ENCODE measurements at regions not wholly inside any gene's neighbourhood (a gene's known extent, or its start where the extent isn't known, plus 50 kb on each side); places are given as distances from the start of the nearest gene placed in this dataset.

DNA sequence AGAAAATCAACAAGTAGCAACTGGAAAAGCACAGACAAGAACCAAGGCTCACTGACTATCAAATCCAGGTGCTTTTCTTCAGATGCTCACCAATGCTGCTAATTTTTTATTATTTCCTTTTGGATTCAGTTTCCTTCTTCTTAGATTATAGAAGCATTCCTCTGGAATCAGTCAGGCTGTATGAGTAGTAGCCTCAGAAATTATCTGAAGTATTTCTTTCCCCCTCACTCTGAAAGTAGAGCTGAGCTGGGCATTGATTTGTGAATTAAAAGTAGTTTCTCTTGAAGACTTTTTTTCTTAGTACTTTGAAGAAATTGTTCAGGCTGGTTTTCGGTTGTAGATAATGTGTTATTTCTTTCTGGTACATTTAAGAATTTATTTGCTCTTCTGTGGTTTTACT lies 273.7 kb downstream of the NOL4 start:
- FAIRE-seq, result no peak

DNA sequence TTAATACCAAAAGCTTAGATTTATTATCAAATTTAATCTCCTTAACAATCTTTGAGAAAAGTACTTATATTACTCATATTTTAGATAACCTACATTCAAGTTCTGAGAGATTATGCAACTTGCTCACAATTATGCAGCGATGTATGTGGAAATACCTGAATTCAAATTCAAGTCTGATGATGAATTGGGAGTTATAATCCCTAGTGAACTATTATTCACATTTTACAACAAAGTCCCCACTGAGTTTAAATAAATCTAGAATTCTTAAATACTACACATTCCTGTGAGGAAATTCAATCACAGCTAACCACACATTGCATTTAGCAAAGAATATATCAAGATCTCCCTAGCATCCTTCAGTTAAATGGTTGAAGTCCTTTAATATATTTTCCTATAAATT lies 278.4 kb downstream of the NOL4 start:
- no peak for FAIRE-seq

DNA sequence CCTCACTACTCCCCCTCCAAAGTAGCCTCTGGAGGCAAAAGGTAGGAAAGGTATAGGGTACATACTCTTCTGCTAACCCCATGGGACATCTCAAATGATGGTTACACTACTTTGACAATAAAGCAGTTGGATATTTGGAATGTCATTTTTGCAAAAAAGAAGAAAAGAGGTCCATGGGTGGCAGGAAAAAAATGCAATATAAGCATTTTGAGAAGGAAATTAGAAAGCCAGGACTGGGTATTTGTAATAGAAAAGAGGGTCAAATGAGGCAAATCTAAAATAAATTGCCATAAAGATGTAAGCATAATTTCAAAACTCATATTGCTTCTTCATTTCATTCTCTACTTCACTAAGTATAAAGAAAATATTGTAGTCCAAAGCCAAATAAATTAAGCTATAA lies 280.2 kb downstream of the NOL4 start:
- FAIRE-seq, result no peak

DNA sequence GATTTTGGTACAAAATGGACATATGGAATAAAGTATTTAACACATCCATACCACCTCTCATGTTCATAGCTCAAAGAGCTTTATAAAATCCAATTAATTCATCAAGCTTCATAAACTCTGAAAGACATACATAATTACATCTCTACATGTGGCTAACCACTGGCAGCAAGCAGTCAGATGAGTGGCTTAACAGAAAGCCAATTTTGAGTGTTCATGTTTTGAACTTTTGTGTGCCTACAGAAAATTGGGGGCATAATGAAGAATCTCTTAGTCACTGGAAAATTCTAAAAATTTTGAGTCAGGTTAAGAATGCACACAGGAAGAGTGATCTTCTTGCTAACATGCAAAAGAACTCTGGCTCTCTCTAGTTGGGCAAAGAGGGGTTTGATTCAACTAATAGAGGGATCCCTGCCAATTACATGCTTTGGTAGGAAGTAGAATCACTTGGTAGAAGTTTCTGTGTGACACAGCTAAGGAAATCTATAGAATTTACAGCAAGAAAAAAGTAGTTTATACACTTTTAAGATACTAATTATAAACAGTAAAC lies 287.4 kb downstream of the NOL4 start:
- no peak for FAIRE-seq

DNA sequence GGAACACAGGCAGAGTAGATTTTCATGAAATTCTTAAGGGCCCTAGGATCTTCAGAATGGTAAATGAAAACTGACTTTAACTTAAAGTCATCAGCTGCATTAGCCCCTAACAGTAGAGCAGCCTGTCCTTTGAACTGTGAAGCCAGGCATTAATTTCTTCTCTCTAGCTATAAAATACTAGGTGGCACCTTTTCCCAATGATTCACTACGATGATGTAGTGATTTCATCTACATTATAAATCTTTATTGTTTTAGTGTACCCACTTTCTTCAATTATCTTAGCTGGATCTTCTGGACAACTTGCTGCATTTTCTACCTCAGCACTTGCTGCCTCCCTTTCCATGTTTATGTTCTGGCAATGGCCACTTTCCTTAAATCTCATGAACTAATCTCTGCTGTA lies 290.5 kb downstream of the NOL4 start:
- FAIRE-seq, result no peak

DNA sequence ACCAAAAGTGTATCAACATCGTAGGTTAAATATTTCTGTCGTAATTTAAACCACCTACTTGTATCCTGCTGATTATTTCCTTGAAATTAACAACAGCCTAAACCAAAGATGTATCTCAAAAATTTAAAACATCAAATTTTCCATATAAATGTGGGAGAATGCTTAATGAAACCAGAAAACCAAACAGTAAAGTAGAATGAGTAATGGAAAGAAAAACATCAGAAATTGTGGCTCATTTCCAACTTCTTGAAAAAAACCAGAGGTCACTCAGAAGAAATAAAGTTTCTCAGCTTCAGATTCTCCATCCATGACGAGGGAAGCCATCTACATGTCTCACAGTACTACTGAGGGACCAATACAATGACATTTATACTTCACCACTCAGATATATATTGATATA lies 296.5 kb downstream of the NOL4 start:
- no peak for FAIRE-seq

DNA sequence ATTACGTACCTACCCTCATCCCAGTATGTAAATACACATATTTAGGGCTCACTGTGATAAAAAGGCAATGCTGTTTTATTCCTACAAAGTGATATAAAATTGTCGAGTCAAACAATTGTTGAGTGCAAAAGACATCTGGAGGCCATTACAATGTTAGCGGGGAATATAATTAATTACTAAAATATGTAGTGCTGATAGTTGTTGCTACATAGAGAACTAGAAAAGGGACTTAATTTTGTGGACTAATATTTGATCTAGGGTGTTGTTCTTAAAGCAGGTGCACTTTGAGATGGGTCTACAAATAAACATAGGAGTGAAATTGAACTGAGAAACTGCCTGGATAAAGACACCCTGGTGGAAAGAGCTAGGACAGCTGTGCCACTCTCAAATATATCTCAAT lies 300.1 kb downstream of the NOL4 start:
- no peak for FAIRE-seq

DNA sequence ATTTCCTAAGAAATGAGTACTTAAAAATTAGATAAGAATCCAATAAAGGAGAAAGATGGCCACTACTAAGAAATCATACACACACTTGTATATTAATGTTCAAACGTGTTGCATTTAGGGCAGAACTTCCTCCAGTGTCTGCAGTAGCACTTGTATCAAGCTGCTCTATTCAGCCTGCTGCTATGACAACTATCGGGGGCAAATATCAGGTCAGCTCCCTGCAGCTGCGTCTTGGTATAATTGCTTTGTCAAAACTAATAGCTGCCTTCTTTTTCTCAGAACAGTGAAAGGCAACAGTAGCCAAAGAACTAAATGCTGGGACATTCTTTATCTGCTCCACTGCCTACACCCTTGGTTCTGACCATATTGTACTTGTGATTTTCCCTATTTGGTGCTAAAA lies 300.7 kb downstream of the NOL4 start:
- no peak for FAIRE-seq

DNA sequence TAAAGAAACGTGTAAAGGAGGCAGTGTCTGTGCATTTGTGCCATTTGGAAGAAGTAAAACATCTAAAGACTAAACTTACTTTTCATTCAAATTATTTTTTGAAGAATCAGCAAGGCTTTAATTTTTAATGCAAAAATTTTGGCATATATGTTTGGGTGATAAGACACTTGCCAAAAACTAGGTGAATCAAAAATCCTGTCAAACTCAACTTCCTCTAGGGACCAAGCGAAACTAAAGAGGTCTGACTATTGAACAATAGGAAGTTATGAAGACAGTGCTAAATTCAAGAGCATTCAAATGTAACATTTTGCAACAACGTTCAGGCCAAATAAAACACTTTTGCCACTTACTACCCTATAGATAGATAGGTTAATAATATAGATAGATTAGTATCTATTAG lies 306.1 kb downstream of the NOL4 start:
- no peak for FAIRE-seq

DNA sequence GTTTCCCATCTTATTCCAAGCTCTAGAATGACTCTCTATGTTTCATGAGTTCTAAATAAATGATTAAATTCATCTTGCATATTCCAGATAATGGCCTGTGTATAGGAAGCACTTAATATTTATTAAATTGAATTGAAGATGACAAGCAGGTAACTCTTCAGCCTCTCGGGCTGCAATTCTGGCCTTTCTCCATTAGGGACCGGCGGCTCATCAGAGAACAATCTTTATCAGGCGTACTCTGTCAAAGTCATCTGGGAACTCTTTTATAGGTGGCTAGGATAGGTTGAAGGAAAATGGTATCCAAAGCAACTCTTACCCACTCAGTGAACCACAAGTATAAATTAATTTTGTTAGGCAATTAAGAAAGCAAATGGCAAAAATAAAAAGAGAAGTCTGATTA lies 308.5 kb downstream of the NOL4 start:
- FAIRE-seq, result no peak

DNA sequence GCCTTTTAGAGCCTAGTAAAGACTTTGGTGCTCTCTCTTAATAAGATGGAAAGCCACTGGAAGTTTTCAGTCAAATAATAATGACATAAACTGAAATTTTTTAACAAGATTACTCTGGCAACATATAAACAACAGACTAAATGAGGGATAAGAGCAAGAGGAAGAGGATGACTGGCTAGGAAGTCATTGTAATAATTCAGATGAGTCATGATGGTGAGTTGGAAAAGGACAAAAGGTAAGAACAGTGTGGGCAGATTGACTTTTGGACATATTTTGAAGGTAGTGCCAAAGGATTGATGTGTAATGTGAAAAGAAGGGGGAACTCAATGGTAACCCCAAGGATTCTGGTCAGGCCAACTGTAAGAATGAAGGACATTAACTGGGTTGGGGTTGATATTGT lies 310.3 kb downstream of the NOL4 start:
- no peak for FAIRE-seq

DNA sequence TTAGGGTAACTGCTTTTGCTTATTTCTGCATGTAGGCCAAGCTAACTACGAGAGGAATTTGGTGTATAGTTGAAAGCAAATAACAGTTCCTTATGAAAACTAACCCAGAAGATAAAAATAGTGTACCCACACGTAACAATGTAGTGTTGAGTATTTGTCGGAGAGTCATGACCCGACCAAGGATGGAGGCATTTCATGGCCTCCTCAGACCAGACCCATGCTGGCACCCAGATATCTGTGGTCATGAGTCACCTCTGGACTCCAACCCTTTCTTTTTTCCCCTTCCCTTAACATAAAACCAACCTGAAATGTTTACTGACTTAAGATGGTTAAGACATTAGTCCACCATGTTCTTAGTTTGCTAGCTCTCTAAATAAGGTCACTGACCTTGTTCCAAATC lies 318.7 kb downstream of the NOL4 start:
- no peak for FAIRE-seq

DNA sequence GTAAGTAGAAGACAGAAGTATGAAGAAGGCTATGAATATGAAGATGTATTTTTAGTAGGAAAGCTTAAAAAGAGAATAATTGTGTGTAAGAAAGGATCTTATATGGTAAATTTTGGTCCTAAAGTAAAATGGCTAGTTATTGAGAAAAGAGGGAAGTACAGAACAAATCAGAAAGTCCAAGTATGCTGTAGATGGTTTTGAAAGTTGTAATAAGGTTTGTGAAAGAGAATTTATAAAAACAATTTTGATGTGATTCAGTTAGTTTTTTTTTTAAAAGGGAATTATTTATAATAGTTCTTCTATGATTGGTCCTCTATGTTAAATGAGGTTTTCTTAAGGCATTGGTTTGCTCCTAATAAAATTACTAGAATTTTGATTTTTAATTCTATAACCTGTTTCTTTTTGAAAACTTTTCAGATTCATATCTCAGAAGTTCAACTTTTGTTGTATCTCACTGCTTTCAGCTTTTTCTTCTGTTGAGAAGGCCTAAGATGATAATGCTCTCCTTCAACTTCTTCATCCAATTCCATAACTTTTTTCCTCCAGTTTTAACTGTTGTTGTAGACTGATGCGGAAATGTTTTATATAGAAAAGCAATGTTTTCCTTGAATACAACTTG lies 322.7 kb downstream of the NOL4 start:
- no peak for FAIRE-seq

DNA sequence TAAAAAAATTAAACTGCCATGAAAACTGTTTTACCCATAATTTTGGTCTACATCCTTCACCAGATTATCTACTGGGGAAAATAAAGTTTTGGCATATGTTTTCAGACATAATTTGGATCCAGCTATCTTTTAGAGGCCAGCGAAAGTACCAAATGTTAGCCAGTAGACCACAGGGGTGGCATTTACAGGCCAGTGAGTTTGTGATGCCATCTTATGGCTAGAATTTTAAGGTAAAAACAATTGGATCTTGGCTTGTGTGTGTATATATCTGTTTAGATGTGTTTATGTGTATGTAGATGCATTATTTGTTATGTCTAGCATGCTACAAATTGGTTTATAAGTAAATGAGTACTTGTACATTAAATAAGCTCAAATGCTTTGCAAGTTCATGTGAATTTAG lies 322.6 kb downstream of the ASXL3 start:
- FAIRE-seq, result no peak

DNA sequence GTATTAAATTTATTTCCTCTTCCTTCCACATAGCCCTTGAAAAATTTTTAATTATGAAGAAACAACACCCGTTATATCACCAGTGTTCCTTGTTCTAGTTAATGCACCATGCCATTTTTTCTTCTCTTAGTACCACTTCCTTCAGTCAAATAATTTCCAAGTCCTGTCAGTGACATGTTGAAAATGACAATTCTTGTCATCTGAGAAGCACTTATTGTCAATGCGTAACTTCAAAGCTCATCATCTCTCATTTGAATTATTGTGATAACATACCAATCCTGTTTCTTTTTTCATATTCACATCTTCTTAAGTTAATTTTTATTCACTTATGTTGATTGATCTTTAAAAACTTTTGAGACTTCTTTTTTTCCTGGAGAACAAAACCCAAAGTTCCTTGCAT lies 320.4 kb downstream of the ASXL3 start:
- FAIRE-seq, result no peak

DNA sequence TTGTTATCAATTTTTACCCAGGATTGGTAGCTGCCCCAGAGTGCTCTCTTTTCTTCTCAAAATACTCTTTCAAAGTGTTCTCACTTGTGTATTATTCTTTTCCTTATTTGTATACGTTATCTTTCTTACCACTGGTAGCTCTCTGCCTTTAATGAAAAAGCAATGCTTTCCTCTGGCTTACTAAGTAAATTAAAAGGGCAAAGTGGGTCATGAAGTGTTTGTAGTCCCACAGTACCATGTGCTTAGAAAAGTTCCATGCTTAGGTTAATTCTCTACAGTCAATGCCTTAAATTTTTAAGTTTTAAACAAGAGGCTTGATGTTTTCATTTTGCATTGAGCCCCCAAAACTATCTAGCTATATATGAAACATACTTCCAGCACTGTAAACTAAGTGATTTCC lies 300.2 kb downstream of the ASXL3 start:
- FAIRE-seq, result no peak

DNA sequence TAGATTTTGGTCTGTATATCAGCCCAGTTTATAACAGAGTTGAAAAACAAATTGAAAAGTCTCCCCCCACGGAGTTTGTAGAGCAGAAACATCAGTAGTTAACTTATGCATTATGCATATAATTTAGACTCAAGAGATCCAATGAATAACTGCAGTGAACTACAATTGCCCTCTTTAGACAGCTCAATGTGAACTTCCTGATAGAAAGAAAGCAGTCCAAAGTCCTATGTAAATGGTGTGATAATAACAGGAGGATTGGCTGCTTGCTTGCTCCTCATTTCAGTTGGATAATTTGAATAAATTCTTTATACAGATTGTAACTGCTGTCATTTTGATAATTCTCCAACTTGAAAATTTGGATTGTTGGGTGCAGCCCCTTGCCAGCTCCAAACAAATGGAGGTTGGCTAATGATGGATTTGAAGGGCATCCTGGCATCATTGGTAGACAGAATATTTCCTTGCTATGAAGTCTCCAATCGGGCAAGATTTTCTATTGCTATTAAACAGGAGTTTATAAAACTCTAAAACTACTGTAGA lies 297.1 kb downstream of the ASXL3 start:
- no peak for FAIRE-seq

DNA sequence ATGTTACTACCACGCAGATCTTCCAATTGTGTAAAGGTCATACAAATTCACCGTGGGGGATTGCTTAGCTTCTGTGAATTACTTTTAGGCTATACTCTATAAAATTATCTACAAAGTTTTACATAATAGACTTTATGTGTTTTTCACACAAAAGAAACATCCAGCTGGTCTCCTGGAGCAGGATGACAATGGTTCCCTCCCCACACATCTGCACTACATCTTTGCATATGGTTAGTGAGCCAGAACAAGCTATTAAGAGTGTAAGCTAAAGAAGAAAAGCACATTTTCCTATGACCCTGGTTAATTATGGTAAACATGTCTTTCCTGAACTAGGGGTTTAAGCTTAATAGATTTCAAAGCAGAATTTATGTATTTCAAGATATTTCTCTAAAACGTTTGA lies 295.1 kb downstream of the ASXL3 start:
- no peak for FAIRE-seq

DNA sequence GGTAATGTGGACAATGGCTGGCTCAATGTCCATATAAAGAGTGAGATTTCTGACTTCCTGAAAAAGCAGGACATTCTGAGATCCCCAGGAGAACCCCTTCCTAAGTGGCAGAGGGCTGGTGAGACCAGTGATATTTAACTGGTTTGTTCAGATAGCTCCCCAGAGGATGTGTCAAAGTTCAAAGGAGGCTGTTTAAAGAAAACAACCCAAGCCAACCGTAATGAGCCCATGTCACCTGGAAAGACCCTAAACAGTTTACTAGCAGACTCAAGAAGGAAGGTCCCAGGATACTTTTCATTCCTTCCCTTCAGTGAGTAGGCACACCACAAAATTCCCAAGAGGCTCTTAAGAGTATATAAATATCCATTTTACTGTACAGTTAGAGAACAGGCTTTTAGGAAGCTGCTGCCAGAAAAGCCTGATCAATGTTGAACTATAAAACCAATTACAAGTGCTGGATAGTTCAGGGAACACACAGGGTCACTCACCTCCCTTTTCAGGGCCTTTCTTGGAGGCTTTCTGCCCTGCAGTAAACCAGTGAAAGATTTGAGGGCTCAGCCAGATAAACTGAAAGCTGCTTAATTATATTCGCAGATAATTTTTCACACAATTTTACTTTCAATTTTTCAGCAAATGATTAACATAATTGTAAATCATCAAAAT lies 293.5 kb downstream of the ASXL3 start:
- FAIRE-seq, result no peak

DNA sequence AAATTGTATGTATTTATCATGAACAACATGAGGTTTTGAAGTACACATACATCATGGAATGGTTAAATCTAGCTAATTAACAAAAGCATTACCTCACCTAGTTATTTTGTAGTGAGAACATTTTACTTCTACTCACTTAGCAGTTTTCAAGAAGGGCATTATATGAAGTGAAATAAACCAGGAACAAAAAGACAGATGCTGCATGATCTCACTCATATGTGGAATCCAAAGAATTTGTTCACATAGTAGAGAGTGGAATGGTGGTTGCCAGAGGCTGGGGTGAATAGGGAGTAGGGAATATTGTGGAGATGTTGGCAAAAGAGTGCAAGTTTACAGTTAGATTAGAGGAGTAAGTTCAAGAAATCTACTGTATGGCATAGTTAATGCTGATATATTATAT lies 292.0 kb downstream of the ASXL3 start:
- FAIRE-seq, result no peak

DNA sequence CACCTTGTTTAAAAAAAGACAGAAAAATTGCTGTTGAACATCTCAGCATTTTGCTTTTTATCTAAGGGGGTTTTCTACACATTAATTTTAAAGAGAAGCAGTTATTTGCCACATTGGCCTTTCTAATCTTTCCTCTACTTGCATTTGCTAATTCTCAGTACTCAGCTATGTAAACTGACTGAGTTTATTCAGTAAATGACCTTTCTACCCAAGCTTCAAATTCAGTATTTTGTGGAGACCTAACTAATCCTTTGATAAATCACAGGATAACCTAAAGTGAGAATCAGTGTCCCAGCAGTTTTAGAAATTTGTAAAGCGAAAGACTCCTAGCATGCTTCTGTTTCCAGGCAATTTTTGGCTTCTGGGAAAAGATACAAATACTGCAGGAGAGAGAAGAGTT lies 288.4 kb downstream of the ASXL3 start:
- FAIRE-seq, result no peak

DNA sequence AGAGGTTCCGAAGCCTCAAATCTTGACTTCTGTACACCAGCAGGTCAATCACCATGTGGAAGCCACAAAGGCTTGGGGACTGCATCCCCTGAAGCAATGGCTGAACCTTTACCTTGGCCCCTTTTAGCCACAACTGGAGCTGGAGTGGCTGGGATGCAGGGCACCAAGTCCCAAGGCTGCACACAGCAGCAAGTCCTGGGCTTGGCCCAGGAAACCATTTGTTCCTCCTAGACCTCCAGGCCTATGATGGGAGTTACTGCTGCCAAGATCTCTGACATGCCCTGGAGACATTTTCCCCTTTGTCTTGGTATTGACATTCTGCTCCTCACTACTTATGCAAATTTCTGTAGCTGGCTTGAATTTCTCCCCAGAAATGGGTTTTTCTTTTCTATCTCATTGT lies 285.9 kb downstream of the ASXL3 start:
- FAIRE-seq, result no peak

DNA sequence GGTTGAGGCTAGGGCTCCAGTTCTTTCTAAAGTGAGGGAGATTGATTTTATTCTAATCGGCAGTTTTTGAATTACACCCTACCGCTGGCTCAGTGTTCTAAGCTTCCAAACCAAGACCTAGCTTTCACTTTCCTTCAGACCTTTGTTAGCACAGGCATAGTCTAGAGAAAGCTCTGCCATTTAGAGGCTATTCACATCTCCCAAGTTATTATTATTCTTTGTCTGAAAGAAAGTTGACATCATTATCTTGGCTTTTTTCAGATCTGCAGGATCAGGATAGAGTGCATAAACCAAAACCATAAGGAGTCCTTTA lies 276.8 kb downstream of the ASXL3 start:
- no peak for FAIRE-seq

DNA sequence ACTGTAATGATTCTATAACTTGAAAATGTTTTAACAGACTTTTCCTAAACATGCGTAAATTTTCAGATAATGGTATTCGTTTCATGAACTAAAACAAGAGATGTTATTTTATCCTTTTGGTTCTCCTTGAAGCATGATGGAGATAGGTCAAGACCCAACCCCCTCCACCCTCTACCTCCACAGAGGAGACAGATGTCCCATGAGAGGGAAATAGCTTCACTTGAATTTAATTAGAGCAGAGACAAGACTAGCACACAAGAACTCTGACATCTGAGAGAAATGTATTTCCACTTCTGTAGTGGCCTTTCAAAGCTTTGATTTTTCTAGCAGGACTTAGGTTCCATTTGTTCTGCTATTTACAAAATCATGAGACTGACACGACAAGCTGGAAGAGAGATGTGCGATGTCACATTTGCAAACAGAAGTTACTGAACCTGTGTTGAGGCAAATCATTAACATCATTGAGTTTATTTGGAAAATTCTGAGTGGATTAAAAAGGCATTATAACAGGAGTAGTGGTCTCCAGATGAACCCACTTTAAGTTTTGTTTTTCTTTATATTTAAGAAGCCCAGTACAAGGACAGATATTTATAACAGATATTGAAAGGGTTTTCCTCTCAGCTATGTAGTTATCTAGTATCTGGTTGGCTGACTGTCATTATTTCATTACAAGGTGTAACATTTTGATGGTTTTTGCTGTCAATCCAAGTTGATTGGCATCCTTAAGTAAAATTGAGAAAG lies 276.2 kb downstream of the ASXL3 start:
- no peak for FAIRE-seq
